HG03520 (cell line): ENCODE measurements at regions not wholly inside any gene's neighbourhood (a gene's known extent, or its start where the extent isn't known, plus 50 kb on each side); places are given as distances from the start of the nearest gene placed in this dataset.
"Not testable (repeated sequence)": the region's sequence is repeated elsewhere in the genome, so short reads cannot be mapped to it uniquely, and the experiment has no call there.

Experiments used
- ATAC-seq: cut with Tn5 transposase; IDR thresholded peaks from one replicate; pipeline ENCODE4 v1.9.1; 2021; ENCODE audit warnings: mild to moderate bottlenecking, moderate library complexity; ENCODE audit not compliant: unreplicated experiment

DNA sequence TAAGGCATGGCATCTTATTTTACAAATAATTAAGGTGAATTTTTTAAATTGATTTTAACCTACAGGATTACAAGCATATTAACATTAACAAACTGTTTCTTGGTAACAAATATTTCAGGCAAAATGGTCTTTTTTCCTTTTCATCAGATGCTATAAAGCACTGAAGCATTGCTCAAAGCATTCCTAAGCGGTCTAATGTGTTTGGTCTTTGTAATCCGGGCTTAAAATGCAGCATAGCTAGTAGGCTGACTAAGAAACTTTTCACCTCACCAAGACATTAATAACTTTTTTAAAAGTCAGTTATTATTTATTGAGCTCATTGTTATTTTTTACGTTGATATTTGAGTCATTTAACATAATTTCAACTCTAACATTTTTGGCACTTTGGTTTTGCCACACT is 538.8 kb upstream of the SLC39A10 start:
- no peak for ATAC-seq

DNA sequence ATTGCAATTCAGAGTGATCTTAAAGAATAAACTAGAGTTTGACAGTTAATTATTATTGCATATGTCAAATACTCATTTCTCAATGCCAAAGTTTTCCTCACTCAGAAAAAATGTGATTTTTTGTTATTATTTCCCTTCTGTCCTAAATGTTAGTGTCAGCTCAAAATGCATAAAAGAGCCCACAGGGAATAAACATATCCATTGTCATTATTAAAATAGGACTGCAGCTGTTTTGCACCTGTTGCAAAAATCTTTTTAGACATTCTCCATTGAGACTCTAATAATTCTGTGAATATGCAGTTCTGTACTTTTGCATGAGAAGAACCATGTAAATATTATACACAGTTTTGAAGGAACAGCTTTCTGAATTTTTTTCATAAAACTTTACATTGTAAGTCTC is 540.0 kb upstream of the SLC39A10 start:
- ATAC-seq = no peak

DNA sequence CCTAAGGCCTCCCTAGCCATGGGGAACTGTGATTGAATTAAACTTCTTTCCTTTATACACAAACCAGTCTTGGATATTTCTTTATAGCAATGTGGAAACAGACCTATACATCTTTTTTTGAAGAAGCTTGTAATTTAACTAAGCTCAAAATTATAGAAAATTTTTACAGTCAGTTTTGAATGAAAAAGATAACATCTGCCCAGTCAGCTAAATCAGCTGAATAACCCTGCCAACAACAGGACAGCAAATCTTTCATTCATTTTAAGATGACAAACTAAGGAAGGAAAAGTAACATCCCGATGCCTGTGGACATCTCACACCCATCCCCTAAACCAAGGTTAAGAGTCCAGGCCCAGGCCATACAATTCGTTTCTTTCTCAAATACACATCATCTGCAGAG is 541.3 kb upstream of the SLC39A10 start:
- no peak for ATAC-seq

DNA sequence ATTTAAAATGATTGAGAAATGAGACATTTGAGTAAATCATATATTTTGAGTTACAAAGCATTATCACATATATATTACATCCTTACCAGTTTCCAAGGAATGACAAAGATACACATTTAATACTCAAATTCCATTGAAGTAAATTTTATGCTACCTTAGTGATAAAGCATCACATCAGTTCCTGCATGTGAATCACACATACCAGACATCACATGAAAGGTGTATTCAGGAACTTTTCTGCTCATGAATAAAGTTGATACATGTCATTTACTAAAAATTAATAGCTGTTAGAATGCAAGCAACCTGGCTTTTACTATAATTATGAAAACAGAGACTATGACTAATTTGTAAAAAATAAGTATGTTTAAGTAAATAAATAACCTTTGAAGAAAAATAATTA is 548.8 kb upstream of the SLC39A10 start:
- no peak for ATAC-seq

DNA sequence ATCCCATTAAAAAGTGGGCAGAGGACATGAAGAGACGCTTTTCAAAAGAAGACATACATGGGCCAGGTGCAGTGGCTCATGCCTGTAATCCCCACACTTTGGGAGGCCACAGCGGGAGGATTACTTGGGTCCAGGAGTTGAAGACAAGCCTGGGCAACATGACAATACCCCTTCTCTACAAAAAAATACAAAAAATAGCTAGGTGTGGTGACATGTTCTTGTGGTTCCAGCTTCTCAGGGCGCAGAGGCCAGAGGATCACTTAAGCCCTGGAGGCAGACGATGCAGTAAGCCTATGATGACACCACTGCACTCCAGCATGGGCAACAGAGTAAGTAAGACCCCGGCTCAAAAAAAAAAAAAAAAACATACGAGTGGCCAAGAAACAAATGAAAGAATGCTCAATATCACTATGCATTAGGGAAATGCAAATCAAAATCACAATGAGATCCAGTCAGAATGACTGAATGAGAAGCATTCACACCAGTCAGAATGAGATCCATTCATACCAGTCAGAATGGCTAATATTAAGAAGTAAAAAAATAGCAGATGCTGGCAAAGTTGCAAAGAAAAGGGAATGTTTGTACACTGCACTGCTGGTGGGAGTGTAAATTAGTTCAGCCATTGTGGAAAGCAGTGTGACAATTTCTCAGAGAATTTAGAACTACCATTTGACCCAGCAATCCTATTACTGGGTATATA is 550.2 kb upstream of the SLC39A10 start:
- ATAC-seq = no peak

DNA sequence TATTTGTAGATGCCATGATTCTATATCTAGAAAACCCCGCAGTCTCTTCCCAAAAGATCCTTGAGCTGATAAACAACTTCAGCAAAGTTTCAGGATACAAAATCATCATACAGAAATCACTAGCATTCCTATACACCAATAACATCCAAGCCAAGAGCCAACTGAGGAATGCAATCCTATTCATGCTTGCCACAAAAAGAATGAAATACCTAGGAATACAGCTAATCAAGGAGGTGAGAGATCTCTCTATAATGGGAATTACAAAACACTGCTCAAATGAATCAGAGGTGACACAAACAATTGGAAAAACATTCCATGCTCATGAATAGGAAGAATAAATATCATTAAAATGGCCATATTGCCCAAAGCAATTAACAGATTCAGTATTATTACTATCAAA is 551.4 kb upstream of the SLC39A10 start:
- ATAC-seq = no peak

DNA sequence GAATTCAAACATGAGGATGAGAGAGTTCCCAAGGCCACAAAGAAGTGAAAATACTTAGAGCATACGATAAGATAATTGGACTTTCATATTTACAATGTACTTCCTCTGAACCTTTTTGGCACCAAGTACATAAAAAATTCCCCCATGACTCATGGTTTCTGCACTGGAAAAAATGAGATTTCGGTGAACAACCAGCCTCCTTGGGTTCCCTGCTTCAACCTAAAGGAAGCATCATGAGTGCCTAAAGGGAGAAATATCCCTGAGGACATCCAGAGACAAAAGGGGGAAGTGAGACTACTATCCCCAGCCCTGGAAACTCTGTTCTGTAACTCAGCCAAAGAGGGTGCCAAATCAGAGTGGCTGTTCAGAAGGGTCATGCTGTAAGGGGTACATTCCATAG is 562.7 kb upstream of the SLC39A10 start:
- no peak for ATAC-seq

DNA sequence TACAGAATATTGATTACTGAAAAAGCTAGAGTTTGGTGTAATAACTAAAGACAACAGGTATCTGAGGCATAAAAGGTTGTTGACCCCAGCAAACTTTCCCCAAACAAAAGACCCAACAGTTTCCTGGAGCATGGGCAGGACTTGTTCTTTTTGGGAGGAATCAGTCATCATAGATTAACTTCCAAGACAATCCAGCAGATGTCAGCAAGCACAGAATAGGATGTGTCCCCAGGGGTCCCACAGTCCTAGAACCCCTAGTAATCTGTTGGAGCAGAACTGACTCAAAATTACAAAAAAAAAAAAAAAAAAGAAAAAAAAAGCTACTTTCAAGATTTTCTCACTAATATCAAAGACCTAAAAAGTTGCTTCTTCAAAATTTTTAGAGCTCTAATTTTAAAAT is 564.7 kb upstream of the SLC39A10 start:
- ATAC-seq = no peak

DNA sequence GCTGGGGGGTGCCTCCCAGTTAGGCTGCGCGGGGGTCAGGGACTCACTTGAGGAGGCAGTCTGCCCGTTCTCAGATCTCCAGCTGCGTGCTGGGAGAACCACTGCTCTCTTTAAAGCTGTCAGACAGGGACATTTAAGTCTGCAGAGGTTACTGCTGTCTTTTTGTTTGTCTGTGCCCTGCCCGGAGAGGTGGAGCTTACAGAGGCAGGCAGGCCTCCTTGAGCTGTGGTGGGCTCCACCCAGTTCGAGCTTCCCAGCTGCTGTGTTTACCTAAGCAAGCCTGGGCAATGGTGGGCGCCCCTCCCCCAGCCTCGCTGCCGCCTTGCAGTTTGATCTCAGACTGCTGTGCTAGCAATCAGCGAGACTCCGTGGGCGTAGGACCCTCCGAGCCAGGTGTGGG is 584.2 kb upstream of the SLC39A10 start:
- not testable (repeated sequence) for ATAC-seq

DNA sequence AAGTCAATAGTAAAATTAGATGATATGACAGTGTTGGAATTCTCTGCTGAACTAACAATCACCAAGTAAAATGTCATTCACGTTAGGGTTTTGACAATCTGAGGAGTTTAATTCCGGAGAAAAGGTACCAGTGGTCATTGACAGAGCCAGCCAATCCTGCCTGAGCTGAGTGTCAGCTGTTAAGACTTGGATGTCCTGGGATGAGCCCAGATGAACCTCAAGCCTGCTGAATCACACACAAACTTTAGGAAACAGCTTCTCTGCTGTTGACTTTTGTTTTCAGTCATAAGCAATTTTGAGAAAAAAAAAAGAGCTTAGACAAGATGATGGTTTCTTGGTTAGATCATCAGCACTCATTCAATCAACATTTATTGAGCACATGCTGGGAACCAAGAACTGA is 600.0 kb upstream of the SLC39A10 start:
- no peak for ATAC-seq

DNA sequence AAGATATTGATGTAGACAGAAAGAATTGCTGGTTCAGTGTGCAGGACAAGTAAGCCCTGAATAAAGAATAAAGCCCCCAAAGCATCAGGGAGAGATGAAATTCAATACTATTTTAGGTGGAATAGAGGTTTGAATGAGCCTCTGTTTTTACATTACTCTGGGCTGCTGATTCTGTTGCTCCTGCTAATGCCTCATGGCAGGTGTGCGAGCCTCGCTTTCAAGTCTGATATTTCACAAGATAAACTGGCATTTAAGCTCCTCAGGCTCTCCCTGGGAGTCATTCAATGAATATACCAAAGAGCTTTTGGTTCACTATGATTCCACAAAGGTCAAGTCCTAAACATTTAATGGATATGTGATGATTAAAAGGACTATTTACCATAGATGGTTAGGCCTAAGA is 601.0 kb upstream of the SLC39A10 start:
- ATAC-seq = no peak

DNA sequence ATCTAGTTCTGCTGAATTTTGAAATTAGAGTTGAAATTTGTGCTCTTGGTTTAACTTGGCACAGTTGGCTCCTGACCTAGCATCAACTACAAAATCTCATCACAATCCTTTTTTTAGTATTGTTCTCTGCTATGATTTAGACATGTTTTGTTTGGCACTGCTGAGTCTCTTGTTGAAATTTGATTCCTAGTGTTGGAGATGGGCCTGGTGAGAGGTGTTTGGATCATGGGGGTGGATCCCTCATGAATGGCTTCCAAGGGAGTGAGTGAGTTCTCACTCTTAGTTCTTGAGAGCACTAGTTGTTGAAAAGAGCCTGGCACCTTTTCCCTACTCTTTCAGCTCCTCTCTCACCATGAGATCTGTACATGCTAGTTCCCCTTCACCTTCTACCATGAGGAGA is 605.6 kb upstream of the SLC39A10 start:
- no peak for ATAC-seq

DNA sequence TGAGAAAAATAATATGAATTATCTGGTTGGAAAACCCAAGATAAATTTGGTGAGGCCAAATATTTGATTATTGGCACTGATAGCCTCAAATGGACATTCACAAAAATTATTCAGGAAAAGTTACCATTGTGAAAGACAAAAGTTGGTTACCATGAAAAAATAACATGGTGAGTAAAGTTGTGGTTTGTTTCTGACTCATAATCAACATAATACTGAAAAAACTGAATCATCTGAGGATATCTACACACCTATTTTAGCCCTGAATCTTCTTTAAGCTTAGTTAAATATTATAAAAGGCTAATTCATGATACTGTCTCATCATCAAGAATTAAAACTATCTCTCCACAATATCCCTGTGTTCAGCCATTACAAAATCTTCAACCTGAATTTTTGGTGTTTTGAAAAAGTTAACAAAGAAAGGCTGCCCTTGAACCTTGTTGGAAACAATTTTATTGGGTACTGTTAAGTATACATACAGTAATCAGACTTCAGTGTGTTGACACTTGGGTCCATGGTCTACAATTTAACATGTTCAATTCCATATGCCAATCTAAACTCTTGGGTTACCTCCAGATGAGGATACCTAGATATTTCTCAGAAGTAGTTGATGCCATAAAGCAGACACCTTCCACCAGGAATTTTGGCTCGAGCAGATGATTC is 607.5 kb upstream of the SLC39A10 start:
- peak; percentile 85 for ATAC-seq

DNA sequence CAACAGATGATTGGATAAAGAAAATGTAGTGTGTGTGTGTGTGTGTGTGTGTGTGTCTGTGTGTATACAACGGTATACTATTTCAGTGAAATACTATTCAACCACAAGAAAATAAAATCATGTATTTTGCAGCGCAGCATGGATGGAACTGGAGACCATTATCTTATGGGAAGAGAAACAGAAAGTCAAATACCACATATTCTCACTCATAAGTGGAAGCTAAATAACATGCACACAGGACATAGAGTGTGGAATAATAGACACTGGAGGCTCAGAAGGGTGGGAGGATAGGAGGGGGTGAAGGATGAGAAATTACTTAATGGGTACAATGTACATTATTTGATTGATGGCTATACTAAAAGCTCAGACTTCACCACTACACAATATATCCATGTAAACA is 609.1 kb upstream of the SLC39A10 start:
- ATAC-seq = no peak

DNA sequence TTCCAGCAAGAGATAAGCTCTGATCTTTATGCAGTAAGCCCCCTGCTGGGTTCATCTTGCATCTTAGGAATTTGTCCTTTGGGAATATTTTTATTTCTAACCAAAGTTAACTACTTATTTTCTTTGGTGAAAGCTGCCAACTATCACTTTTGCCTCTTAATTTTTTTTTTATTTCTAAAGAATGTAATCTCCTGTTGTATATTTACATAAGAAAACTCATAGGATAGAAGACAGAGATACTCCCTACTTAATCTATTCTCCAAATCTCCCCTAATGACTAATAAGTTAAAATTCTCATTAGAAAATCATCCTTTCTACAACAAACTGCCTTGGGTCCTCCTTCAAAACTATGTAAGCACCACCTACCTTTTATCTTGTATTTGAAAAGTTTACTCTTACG is 612.2 kb upstream of the SLC39A10 start:
- no peak for ATAC-seq

DNA sequence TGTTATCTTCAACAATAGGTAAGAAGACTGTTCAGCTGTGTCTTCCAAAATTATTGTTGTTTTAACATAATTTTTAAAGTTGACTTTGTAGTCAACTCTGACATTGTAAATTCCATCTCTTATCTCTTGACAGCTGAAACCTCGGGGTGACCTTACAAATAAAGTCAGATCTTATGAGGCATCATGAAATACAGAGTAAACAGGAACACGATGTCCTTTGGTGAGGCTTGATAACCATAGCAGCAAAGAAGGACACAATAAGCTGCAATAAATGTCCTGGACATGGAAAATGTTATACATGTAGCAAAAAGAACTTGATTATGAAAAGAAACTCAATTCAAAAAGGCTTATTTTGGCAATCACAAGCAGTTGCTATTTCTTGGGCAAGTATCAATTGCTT is 618.9 kb upstream of the SLC39A10 start:
- ATAC-seq = no peak

DNA sequence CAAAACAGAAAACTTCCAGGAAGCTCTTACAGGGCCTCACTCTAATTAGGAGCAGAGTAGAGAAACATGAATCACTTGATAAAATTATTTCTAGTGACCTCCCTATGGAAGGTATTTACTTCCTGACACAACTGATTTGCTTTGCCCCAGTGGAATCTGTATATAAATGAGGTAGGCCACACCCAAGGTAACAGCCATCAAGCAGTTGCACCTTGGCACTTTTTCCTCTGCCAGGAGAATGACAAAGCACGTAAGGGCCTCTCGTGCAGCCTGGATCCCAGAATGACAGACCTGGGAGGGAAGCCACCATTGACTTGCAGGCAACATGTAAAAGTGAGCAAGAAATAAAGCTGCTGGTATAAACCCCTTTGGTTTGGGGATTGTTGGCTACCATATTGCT is 620.0 kb upstream of the SLC39A10 start:
- no peak for ATAC-seq

DNA sequence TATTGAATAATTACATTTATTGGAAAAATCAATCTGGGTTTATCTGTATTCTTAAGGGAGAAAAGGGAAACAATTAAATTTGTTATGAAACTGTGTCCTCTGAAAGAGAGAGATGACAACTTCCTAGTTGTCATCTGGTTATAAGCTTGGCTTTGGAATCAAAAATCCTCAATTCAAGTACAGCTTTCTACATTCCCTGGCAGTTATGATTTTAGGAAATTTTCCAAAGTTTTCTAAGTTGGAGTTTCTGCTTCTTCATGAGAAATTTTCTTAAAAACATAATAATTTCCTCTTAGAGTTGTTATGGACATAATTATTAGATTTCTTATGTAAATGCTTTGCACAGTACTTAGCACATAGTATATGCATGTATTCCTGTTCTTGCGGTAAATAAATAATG is 625.6 kb upstream of the SLC39A10 start:
- no peak for ATAC-seq

DNA sequence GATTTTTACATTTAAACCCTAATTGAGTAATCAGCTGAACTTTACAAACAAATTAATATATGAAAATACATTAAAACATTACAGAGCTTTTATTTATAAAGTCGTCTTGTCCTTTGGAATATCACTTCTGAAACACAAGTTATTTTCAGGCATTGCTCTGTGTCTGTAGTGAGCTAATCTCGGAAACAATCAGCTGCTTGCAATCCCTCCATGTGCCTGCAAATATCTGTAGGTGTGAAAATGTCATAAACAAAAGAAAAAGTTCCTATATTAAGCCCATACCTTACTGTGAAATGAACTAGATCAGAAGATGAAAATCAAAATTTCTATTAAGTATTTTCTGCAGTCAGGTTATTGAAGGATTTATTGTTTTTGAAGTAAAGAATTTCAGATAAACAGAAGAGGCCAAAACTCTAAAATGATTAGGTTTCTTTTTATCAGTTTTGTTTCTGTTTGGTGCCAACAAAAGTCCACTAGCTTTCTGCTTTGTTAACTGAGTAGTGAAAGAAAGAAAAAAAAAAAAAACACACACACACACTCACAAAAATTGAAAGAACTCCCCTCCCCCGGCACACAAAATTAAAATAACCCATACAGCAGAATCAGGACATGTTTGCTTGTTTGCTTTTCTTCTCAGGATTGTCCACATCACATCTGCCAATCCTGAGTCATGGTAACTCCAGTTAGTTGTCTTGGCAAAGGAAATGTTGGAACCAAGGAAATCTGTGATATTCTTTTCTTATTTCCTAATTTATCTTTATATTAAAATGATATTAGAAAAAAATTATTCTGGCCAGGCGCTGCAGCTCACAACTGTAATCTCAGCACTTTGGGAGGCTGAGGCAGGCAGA is 627.0 kb upstream of the SLC39A10 start:
- ATAC-seq = no peak

DNA sequence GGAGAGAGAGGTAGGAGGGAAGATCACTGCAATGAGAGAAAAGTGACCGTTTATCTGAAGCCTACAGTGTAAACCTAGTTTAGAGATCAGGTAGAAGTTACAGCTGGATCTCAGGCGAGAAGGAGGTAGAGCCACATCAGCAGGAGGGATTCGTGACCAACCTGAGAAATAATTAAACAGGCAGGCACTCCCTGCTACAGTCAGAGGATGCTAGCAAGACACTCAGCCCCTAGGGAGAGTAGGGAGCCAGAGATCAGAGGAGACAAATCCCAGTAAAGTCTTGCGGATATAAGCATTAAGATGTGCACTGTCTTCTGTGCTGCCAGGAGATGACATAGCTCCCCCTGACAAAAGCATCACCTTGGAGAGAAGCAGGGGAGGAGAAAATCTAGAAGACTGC is 629.1 kb upstream of the SLC39A10 start:
- no peak for ATAC-seq

DNA sequence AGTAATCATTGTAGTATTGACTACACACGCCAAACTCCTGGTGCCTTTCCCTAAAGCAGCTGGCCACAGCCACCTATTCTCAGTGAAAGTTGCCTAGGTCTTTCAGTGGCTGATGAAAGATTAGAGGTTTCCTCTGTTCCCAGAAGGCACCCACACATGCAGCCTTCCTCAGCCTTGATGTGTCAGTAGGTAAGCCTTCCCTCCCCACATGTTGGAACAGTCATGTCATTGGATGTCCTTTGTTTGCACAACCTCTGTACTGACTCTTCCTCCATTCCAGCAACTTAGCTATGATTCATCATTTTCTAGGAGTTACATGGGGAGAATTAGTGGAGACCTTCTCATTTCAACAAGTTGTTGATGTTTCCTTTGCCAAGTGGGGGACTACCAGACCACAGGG is 630.8 kb upstream of the SLC39A10 start:
- ATAC-seq = no peak

DNA sequence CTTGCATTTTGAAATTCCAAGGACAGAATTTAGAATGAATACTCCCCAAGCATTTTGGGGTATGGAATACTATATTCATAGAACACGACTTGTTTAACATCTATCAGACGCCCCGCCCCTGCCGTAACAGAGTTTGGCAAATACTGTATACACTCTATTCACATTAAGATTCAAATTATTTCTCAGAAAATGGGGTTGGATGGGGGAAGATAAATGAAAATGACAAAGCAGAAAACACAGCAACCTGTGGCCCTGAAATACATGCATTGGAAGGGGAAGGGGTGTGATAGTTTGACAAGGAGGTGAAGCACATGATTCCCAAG is 634.6 kb upstream of the SLC39A10 start:
- ATAC-seq = no peak
